Retinal pigment epithelial cell (primary cell): ENCODE measurements at regions not wholly inside any gene's neighbourhood (a gene's known extent, or its start where the extent isn't known, plus 50 kb on each side); places are given as distances from the start of the nearest gene placed in this dataset.

Experiments used
- DNase-seq: peaks from one replicate; pipeline ENCODE4 v3.0.0-alpha.2; 2010; ENCODE audit warnings: low read depth
- H3K4me3 ChIP-seq: 2 replicates; pipeline ENCODE4 v1.5.1; 2011; ENCODE audit warnings: mild to moderate bottlenecking, low read length, control low read depth, moderate library complexity
- CTCF ChIP-seq: conservative IDR thresholded peaks from 2 replicates; pipeline ENCODE4 v1.5.1; 2011; ENCODE audit warnings: low read depth, low read length, control low read depth, inconsistent platforms

GRCh38 chr2:225894236-225894980 lies 494.9 kb downstream of the NYAP2 start:
- no peak for TF ChIP-seq CTCF
- no peak for DNase-seq
- H3K4me3 ChIP-seq = no peak overlapping the region

- H3K4me3 ChIP-seq = no peak overlapping the region
- DNase-seq = no peak
- no peak for TF ChIP-seq CTCF
Observed at GRCh38 chr2:225893151-225893550, 493.6 kb downstream of the NYAP2 start.

DNA sequence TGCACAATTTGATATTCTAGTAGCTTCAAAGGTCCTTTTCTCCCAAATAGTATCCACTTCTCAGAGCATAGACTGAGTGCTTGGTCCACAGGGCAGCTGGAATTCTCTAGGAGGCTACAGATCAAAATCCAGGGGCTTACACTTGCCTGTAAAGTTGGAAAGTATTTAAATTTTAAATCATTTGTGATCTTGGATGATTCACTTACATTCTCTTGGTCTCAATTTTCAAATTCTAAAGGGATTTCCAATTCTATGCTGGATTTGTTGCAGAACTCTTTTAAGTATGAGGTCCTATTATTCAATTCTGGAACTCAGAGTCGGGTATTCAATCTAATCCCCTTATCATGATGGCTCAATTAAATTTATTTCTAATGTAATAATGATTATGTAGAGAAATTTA lies 492.3 kb downstream of the NYAP2 start:
- H3K4me3 ChIP-seq = no peak overlapping the region
- TF ChIP-seq CTCF = no peak
- DNase-seq = no peak

DNA sequence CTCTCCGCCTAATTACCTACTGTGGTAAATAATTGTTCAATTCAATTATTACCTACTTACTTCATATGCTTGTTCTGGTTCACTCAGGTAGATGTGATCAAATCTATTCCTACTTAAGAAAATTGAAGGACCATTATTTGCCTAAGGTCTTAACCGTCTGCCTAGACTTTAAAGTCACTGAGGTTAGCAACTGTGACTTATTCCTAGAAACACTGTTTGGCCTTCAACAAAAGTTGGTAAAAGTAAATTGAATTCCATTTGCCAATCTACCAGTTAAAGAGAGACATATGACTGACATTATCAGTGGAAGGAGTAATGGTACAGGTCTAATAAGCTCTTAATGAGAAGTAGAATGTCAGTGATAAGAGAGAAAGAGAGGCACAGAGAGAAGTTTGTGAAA lies 491.5 kb downstream of the NYAP2 start:
- DNase-seq = no peak
- no peak for TF ChIP-seq CTCF
- no peak overlapping the region for H3K4me3 ChIP-seq

DNA sequence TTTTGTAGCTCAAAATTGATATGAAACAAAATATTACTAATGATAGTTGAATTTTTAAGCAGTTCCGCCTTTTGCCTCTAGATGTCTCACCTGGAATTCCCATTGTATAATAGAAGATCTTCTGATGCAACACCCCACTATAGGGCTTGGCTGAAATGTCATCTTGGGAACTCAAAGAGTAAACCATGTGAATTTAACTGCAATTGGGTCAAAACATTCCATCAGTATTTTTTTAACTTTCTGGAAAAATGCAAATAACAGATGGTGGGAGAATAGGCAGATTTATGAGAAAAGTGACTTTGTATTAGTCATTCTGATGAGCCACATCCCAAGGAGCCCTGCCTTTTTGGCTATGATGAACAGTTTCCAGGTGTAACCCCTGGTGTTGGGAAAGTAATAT lies 489.9 kb downstream of the NYAP2 start:
- no peak overlapping the region for H3K4me3 ChIP-seq
- DNase-seq = no peak
- TF ChIP-seq CTCF = peak; percentile 77

GRCh38 chr2:225867071-225867470 lies 467.6 kb downstream of the NYAP2 start:
- H3K4me3 ChIP-seq = no peak overlapping the region
- no peak for DNase-seq
- no peak for TF ChIP-seq CTCF

DNA sequence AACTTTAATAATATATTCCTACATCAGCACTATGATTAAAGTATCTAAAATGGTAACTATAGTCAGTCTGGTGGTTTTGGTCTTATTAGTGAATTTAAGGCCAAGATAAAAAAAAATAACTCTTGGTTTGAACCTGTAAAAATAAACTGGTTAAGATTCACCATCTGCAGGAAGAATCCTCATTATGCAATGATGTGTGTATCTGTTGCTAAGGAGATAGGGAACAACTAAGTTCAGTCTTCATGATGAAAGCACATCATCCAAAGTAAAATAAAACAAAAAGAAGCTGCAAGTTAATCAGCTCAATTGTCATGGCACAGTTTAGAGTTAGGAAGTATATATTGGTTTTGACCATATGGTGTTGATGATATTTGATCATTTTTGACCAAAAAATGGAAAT lies 466.0 kb downstream of the NYAP2 start:
- no peak for DNase-seq
- H3K4me3 ChIP-seq = no peak overlapping the region
- no peak for TF ChIP-seq CTCF
